ENCODE measurements at regions not wholly inside any gene's neighbourhood (a gene's known extent, or its start where the extent isn't known, plus 50 kb on each side); places are given as distances from the start of the nearest gene placed in this dataset.
A peak's percentile ranks its signal among the peaks of the same experiment; 100 is the strongest.

GRCh38 chr5:56605231-56605630 lies 210.1 kb upstream of the MAP3K1 start:
- H3K27me3 Mint-ChIP-seq: no peaks in the 10 kb centered on the region

GRCh38 chr5:56601641-56602071 lies 213.7 kb upstream of the MAP3K1 start:
- peaks cover 0 to 3% (median 0%) of the 10 kb centered on the region in 3 donors for H3K36me3 Mint-ChIP-seq
- POLR2A ChIA-PET: no interaction called here
- no peaks in the 10 kb centered on the region for H3K27me3 Mint-ChIP-seq
- H3K27ac Mint-ChIP-seq: no peak overlapping the region
- ATAC-seq (no peak), DNase-seq (no peak)
- H3K4me1 Mint-ChIP-seq: peaks cover 3 to 23% (median 9%) of the 10 kb centered on the region in 4 donors
- H3K9me3 Mint-ChIP-seq: no peaks in the 10 kb centered on the region
- H3K4me3 Mint-ChIP-seq: no peak overlapping the region

More at GRCh38 chr5:56605231-56605630, 210.1 kb upstream of the MAP3K1 start:
- DNase-seq (no peak), ATAC-seq (no peak)
- peaks cover 11 to 27% (median 26%) of the 10 kb centered on the region in 4 donors for H3K4me1 Mint-ChIP-seq
- H3K36me3 Mint-ChIP-seq: no peaks in the 10 kb centered on the region
- peak overlapping the region in 3 of 10 donors; percentile 19 to 72 (median 26) for H3K27ac Mint-ChIP-seq
- H3K4me3 Mint-ChIP-seq: no peak overlapping the region
- POLR2A ChIA-PET: interaction anchor here (1.4 kb wide), 1 partner anchor 11 kb away, joined by 3 read pairs; no protein-coding TSS in a partner anchor
- peaks cover 0 to 2% (median 0%) of the 10 kb centered on the region in 9 donors for H3K9me3 Mint-ChIP-seq

- Mint-ChIP-seq H3K36me3 (peaks cover 0 to 3% (median 0%) of the 10 kb centered on the region in 3 donors), H3K27ac (peak overlapping the region in 1 of 10 donors; percentile 28), H3K27me3 (no peaks in the 10 kb centered on the region), H3K4me1 (peaks cover 0 to 13% (median 4%) of the 10 kb centered on the region in 4 donors), H3K9me3 (no peaks in the 10 kb centered on the region), H3K4me3 (no peak overlapping the region)
- DNase-seq: no peak
- no peak for ATAC-seq
- POLR2A ChIA-PET: interaction anchor here (0.7 to 1.0 kb wide), 4 partner anchors 10 to 174 kb away, joined by 3 to 5 read pairs (median 4); no protein-coding TSS in a partner anchor
Measured at GRCh38 chr5:56598941-56599340, 216.4 kb upstream of the MAP3K1 start.

GRCh38 chr5:56596155-56596554 lies 219.2 kb upstream of the MAP3K1 start:
- Mint-ChIP-seq H3K4me3 (no peak overlapping the region), H3K27ac (no peak overlapping the region), H3K9me3 (no peaks in the 10 kb centered on the region), H3K27me3 (no peaks in the 10 kb centered on the region), H3K36me3 (peaks cover 0 to 3% (median 0%) of the 10 kb centered on the region in 3 donors), H3K4me1 (peaks cover 0 to 18% (median 6%) of the 10 kb centered on the region in 4 donors)
- ATAC-seq (no peak), DNase-seq (no peak)
- POLR2A ChIA-PET: no interaction called here

- ATAC-seq (no peak), DNase-seq (no peak)
- H3K4me3 Mint-ChIP-seq: no peak overlapping the region
- POLR2A ChIA-PET: no interaction called here
- H3K9me3 Mint-ChIP-seq: no peaks in the 10 kb centered on the region
- no peak overlapping the region for H3K27ac Mint-ChIP-seq
- H3K27me3 Mint-ChIP-seq: no peaks in the 10 kb centered on the region
- H3K4me1 Mint-ChIP-seq: peaks cover 0 to 21% (median 6%) of the 10 kb centered on the region in 4 donors
- peaks cover 0 to 3% (median 0%) of the 10 kb centered on the region in 3 donors for H3K36me3 Mint-ChIP-seq
Measured at GRCh38 chr5:56595566-56595965, 219.8 kb upstream of the MAP3K1 start.

- H3K4me1 Mint-ChIP-seq: peaks cover 0 to 27% (median 5%) of the 10 kb centered on the region in 4 donors
- no peak overlapping the region for H3K27ac Mint-ChIP-seq
- peaks cover 0 to 3% (median 0%) of the 10 kb centered on the region in 3 donors for H3K36me3 Mint-ChIP-seq
- H3K4me3 Mint-ChIP-seq: no peak overlapping the region
- no peaks in the 10 kb centered on the region for H3K27me3 Mint-ChIP-seq
- DNase-seq (no peak), ATAC-seq (no peak)
- POLR2A ChIA-PET: no interaction called here
- H3K9me3 Mint-ChIP-seq: no peaks in the 10 kb centered on the region
Measured at GRCh38 chr5:56594792-56595191, 220.6 kb upstream of the MAP3K1 start.

GRCh38 chr5:56591081-56591480 lies 224.3 kb upstream of the MAP3K1 start:
- POLR2A ChIA-PET: no interaction called here
- H3K27ac Mint-ChIP-seq: no peak overlapping the region
- ATAC-seq (no peak), DNase-seq (no peak)
- H3K36me3 Mint-ChIP-seq: no peaks in the 10 kb centered on the region
- H3K27me3 Mint-ChIP-seq: no peaks in the 10 kb centered on the region
- peaks cover 19 to 58% (median 34%) of the 10 kb centered on the region in 4 donors for H3K4me1 Mint-ChIP-seq
- H3K4me3 Mint-ChIP-seq: no peak overlapping the region
- peaks cover 0 to 2% (median 0%) of the 10 kb centered on the region in 9 donors for H3K9me3 Mint-ChIP-seq

GRCh38 chr5:56589481-56589860 lies 225.9 kb upstream of the MAP3K1 start:
- Mint-ChIP-seq H3K9me3 (peaks cover 0 to 2% (median 0%) of the 10 kb centered on the region in 9 donors), H3K36me3 (no peaks in the 10 kb centered on the region), H3K4me3 (peak overlapping the region in 5 of 10 donors; percentile 11 to 72 (median 63)), H3K27ac (peak overlapping the region; percentile 51 to 95 (median 88)), H3K4me1 (peaks cover 23 to 66% (median 41%) of the 10 kb centered on the region in 4 donors), H3K27me3 (no peaks in the 10 kb centered on the region)
- ATAC-seq: no peak
- no peak for DNase-seq
- POLR2A ChIA-PET: interaction anchor here (0.7 to 2.0 kb wide), 4 partner anchors 9 to 249 kb away, joined by 3 to 8 read pairs (median 4); no protein-coding TSS in a partner anchor

- H3K27me3 Mint-ChIP-seq: no peaks in the 10 kb centered on the region
- H3K4me1 Mint-ChIP-seq: peaks cover 23 to 69% (median 41%) of the 10 kb centered on the region in 4 donors
- H3K36me3 Mint-ChIP-seq: no peaks in the 10 kb centered on the region
- peak overlapping the region in 9 of 10 donors; percentile 11 to 73 (median 54) for H3K4me3 Mint-ChIP-seq
- H3K9me3 Mint-ChIP-seq: peaks cover 0 to 4% (median 0%) of the 10 kb centered on the region in 9 donors
- peak; percentile 87 to 90 for ATAC-seq
- H3K27ac Mint-ChIP-seq: peak overlapping the region; percentile 73 to 95 (median 88)
- POLR2A ChIA-PET: interaction anchor here (0.7 to 2.0 kb wide), 4 partner anchors 10 to 249 kb away, joined by 3 to 8 read pairs (median 4); no protein-coding TSS in a partner anchor
- DNase-seq: peak; percentile 19 to 81 (median 54)
Measured at GRCh38 chr5:56588636-56589480, 226.5 kb upstream of the MAP3K1 start.

GRCh38 chr5:56588131-56588487 lies 227.2 kb upstream of the MAP3K1 start:
- Mint-ChIP-seq H3K27me3 (no peaks in the 10 kb centered on the region), H3K4me3 (peak overlapping the region in 9 of 10 donors; percentile 39 to 75 (median 63)), H3K9me3 (peaks cover 0 to 4% (median 0%) of the 10 kb centered on the region in 9 donors), H3K27ac (peak overlapping the region; percentile 68 to 95 (median 88)), H3K36me3 (no peaks in the 10 kb centered on the region), H3K4me1 (peaks cover 26 to 70% (median 41%) of the 10 kb centered on the region in 4 donors)
- POLR2A ChIA-PET: interaction anchor here (0.5 to 2.0 kb wide), 2 partner anchors 11 to 107 kb away, joined by 3 to 8 read pairs; no protein-coding TSS in a partner anchor
- DNase-seq (no peak), ATAC-seq (no peak)

- peaks cover 26 to 64% (median 41%) of the 10 kb centered on the region in 4 donors for H3K4me1 Mint-ChIP-seq
- H3K9me3 Mint-ChIP-seq: peaks cover 0 to 4% (median 0%) of the 10 kb centered on the region in 9 donors
- no peaks in the 10 kb centered on the region for H3K36me3 Mint-ChIP-seq
- peak overlapping the region; percentile 68 to 95 (median 88) for H3K27ac Mint-ChIP-seq
- ATAC-seq: peak in 1 of 2 donors; percentile 27
- POLR2A ChIA-PET: interaction anchor here (0.5 to 2.0 kb wide), 2 partner anchors 12 to 107 kb away, joined by 3 to 8 read pairs; no protein-coding TSS in a partner anchor
- H3K4me3 Mint-ChIP-seq: peak overlapping the region in 9 of 10 donors; percentile 39 to 75 (median 63)
- DNase-seq: peak in 3 of 10 donors; percentile 14 to 32 (median 24)
- H3K27me3 Mint-ChIP-seq: no peaks in the 10 kb centered on the region
Measured at GRCh38 chr5:56587381-56588130, 227.8 kb upstream of the MAP3K1 start.

- Mint-ChIP-seq H3K27me3 (no peaks in the 10 kb centered on the region), H3K36me3 (no peaks in the 10 kb centered on the region), H3K9me3 (peaks cover 0 to 5% (median 0%) of the 10 kb centered on the region in 9 donors), H3K4me1 (peaks cover 27 to 60% (median 41%) of the 10 kb centered on the region in 4 donors), H3K4me3 (peak overlapping the region in 6 of 10 donors; percentile 19 to 65 (median 29)), H3K27ac (peak overlapping the region in 5 of 10 donors; percentile 43 to 95 (median 67))
- ATAC-seq (no peak), DNase-seq (peak in 1 of 10 donors; percentile 10)
- POLR2A ChIA-PET: no interaction called here
Measured at GRCh38 chr5:56585999-56586691, 229.2 kb upstream of the MAP3K1 start.
